ENCODE measurements at regions not wholly inside any gene's neighbourhood (a gene's known extent, or its start where the extent isn't known, plus 50 kb on each side); places are given as distances from the start of the nearest gene placed in this dataset.

- TF ChIP-seq EZH2 (IDR thresholded peaks at IDR 0.05; ENCODE audit: borderline replicate concordance, insufficient read depth, low read depth, low read length, poor library complexity, severe bottlenecking) (no peak), CTCF (IDR thresholded peaks at IDR 0.05) (no peak)
These were observed 401.2 kb downstream of the RPS24 start for GRCh38 chr10:78434886-78435285.
